Superior temporal gyrus (tissue), 1 donor: ENCODE measurements at regions not wholly inside any gene's neighbourhood (a gene's known extent, or its start where the extent isn't known, plus 50 kb on each side); places are given as distances from the start of the nearest gene placed in this dataset.
"Not testable (repeated sequence)": the region's sequence is repeated elsewhere in the genome, so short reads cannot be mapped to it uniquely, and the experiment has no call there.

Experiments used
- DNase-seq: peaks from one replicate; pipeline ENCODE4 v3.0.0-alpha.2; 2016; ENCODE audit errors: extremely low spot score

- DNase-seq: no peak
Measured at GRCh38 chr15:38945551-38946298, 381.1 kb upstream of the RASGRP1 start.

- DNase-seq: no peak
Measured at GRCh38 chr15:38954090-38954489, 389.5 kb upstream of the RASGRP1 start.

GRCh38 chr15:38961456-38961855 is 396.8 kb upstream of the RASGRP1 start:
- no peak for DNase-seq

- DNase-seq: no peak
Measured at GRCh38 chr15:38961931-38962330, 397.3 kb upstream of the RASGRP1 start.

GRCh38 chr15:38972831-38973230 is 408.2 kb upstream of the RASGRP1 start:
- DNase-seq: no peak

- no peak for DNase-seq
Measured at GRCh38 chr15:38975282-38975990, 410.8 kb upstream of the RASGRP1 start.

GRCh38 chr15:38991126-38991525 is 426.5 kb upstream of the RASGRP1 start:
- peak; percentile 27 for DNase-seq

- no peak for DNase-seq
Measured at GRCh38 chr15:38991701-38992100, 427.1 kb upstream of the RASGRP1 start.

GRCh38 chr15:38992506-38992905 is 427.9 kb upstream of the RASGRP1 start:
- no peak for DNase-seq

GRCh38 chr15:38992930-38993329 is 428.3 kb upstream of the RASGRP1 start:
- DNase-seq: no peak

- peak; percentile 50 for DNase-seq
Measured at GRCh38 chr15:38994310-38994709, 429.7 kb upstream of the RASGRP1 start.

GRCh38 chr15:38996111-38996631 is 431.6 kb upstream of the RASGRP1 start:
- DNase-seq: no peak

- no peak for DNase-seq
Measured at GRCh38 chr15:38997841-38998240, 433.2 kb upstream of the RASGRP1 start.

- no peak for DNase-seq
Measured at GRCh38 chr15:39000008-39000734, 435.6 kb upstream of the RASGRP1 start.

GRCh38 chr15:39009740-39010139 is 445.1 kb upstream of the RASGRP1 start:
- no peak for DNase-seq

- DNase-seq: not testable (repeated sequence)
Measured at GRCh38 chr15:39011066-39011465, 446.5 kb upstream of the RASGRP1 start.

- no peak for DNase-seq
Measured at GRCh38 chr15:39013262-39013661, 448.6 kb upstream of the RASGRP1 start.

- DNase-seq: no peak
Measured at GRCh38 chr15:39014682-39015081, 450.1 kb upstream of the RASGRP1 start.

- no peak for DNase-seq
Measured at GRCh38 chr15:39016706-39017105, 452.1 kb upstream of the RASGRP1 start.

- DNase-seq: no peak
Measured at GRCh38 chr15:39018966-39019365, 454.4 kb upstream of the RASGRP1 start.

- no peak for DNase-seq
Measured at GRCh38 chr15:39021341-39021740, 456.7 kb upstream of the RASGRP1 start.

GRCh38 chr15:39022532-39023305 is 458.1 kb upstream of the RASGRP1 start:
- DNase-seq: no peak
